ENCODE measurements at regions not wholly inside any gene's neighbourhood (a gene's known extent, or its start where the extent isn't known, plus 50 kb on each side); places are given as distances from the start of the nearest gene placed in this dataset.

DNA sequence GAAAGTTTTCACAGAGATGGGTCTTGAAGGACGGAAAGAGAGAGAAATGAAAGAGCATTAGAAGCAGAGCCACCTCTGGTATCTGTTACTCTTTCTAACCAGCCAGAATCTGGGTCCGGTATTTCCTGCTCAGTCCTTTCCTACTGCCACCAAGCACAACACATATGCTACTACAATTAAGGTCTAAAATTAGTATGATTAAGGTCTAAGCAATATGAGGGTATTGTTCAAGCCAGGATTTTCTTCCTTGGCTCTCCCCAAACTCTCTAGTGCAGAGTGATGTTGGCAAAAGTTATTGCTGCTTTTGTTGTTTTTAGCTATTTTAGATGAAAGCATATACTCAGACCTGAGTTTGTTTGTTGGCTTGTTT lies 59.2 kb upstream of the EED start:
- TF ChIP-seq, protein P1, sequence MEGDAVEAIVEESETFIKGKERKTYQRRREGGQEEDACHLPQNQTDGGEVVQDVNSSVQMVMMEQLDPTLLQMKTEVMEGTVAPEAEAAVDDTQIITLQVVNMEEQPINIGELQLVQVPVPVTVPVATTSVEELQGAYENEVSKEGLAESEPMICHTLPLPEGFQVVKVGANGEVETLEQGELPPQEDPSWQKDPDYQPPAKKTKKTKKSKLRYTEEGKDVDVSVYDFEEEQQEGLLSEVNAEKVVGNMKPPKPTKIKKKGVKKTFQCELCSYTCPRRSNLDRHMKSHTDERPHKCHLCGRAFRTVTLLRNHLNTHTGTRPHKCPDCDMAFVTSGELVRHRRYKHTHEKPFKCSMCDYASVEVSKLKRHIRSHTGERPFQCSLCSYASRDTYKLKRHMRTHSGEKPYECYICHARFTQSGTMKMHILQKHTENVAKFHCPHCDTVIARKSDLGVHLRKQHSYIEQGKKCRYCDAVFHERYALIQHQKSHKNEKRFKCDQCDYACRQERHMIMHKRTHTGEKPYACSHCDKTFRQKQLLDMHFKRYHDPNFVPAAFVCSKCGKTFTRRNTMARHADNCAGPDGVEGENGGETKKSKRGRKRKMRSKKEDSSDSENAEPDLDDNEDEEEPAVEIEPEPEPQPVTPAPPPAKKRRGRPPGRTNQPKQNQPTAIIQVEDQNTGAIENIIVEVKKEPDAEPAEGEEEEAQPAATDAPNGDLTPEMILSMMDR (IDR thresholded peaks at IDR 0.05): no peak
- no peak overlapping the region for H3K4me3 ChIP-seq
- DNase-seq (ENCODE audit: low spot score in 2 of 2): no peak
- no peaks in the 10 kb centered on the region for H3K36me3 ChIP-seq
- H3K9me3 ChIP-seq: no peaks in the 10 kb centered on the region
- H3K4me1 ChIP-seq: no peaks in the 10 kb centered on the region
- peak overlapping the region in 1 of 2 donors; percentile 12 for H3K27ac ChIP-seq
- intact Hi-C loops (cut with DNase I): no loop called here
- no peaks in the 10 kb centered on the region for H3K27me3 ChIP-seq

GRCh38 chr11:86184728-86185380 lies 59.7 kb upstream of the EED start:
- no peak overlapping the region for H3K4me3 ChIP-seq
- intact Hi-C loops (cut with DNase I): no loop called here
- no peak for DNase-seq (ENCODE audit: low spot score in 2 of 2)
- peak overlapping the region; percentile 4 to 12 for H3K27ac ChIP-seq
- H3K9me3 ChIP-seq: no peaks in the 10 kb centered on the region
- H3K27me3 ChIP-seq: no peaks in the 10 kb centered on the region
- no peaks in the 10 kb centered on the region for H3K36me3 ChIP-seq
- TF ChIP-seq, protein P1 (IDR thresholded peaks at IDR 0.05): no peak
- no peaks in the 10 kb centered on the region for H3K4me1 ChIP-seq

DNA sequence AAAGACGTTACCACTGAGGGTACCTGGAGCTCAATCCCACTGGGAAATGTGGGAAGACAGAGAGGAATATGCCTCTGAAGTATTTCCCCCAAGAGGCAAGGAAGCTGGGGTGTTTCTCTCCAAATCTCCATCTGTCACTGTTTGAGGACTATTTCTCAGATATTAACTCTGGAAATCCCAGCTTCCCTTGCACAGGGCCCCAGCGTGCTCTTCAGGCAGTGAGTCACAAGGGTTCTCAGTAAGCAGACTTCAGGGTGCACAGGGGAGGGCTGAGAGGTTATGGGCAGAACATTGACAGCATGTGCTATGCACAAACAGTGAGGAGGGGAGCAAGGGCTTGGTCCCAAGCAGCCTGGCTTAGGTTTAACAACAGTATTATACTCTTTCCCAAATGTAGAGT lies 60.9 kb upstream of the EED start:
- Histone ChIP-seq H3K27ac (no peak overlapping the region), H3K27me3 (no peaks in the 10 kb centered on the region), H3K4me3 (no peak overlapping the region), H3K9me3 (no peaks in the 10 kb centered on the region), H3K36me3 (no peaks in the 10 kb centered on the region), H3K4me1 (no peaks in the 10 kb centered on the region)
- DNase-seq (ENCODE audit: low spot score in 2 of 2): no peak
- intact Hi-C loops (cut with DNase I): no loop called here
- TF ChIP-seq, protein P1 (IDR thresholded peaks at IDR 0.05): no peak

- Histone ChIP-seq H3K9me3 (no peaks in the 10 kb centered on the region), H3K27me3 (no peaks in the 10 kb centered on the region), H3K27ac (no peak overlapping the region), H3K36me3 (no peaks in the 10 kb centered on the region), H3K4me3 (no peak overlapping the region), H3K4me1 (no peaks in the 10 kb centered on the region)
- DNase-seq (ENCODE audit: low spot score in 2 of 2): no peak
- TF ChIP-seq, protein P1 (IDR thresholded peaks at IDR 0.05): no peak
- intact Hi-C loops (cut with DNase I): no loop called here
These were observed 61.5 kb upstream of the EED start for GRCh38 chr11:86182976-86183584.

DNA sequence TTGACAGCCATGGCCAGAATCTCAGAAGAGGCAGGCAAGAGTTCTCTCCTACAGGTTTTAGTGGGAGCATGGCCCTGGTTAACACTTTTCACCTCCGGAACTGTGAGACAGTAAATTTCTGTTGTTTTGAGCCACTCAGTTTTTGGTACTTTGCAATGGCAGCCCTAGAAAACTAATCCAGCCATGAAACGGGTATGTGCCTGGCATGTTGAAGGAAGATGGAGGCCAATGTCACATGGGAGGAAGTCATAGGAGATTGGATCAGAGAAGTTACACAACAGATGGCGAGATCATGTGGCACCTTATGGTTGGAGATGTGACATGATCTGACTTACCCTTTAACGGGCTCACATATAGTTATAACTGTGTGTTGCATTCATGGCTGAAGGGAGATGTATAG lies 63.2 kb upstream of the EED start:
- no peaks in the 10 kb centered on the region for H3K4me1 ChIP-seq
- no peak overlapping the region for H3K27ac ChIP-seq
- H3K9me3 ChIP-seq: no peaks in the 10 kb centered on the region
- no peaks in the 10 kb centered on the region for H3K27me3 ChIP-seq
- TF ChIP-seq, protein P1 (IDR thresholded peaks at IDR 0.05): no peak
- no peak overlapping the region for H3K4me3 ChIP-seq
- intact Hi-C loops (cut with DNase I): no loop called here
- no peaks in the 10 kb centered on the region for H3K36me3 ChIP-seq
- DNase-seq (ENCODE audit: low spot score in 2 of 2): no peak

Data from ascending aorta (tissue), 2 donors.